ENCODE measurements at regions not wholly inside any gene's neighbourhood (a gene's known extent, or its start where the extent isn't known, plus 50 kb on each side); places are given as distances from the start of the nearest gene placed in this dataset.

- Histone ChIP-seq H3K27me3 (ENCODE audit: insufficient read depth, low read depth) (peaks cover 12% of the 10 kb centered on the region; the same call in 1 of the 2 replicates), H3K4me2 (no peak overlapping the region), H2AFZ (no peak overlapping the region), H3F3A (ENCODE audit: insufficient read depth, low read depth) (no peaks in the 10 kb centered on the region), H3K9me2 (ENCODE audit: insufficient read depth) (no peaks in the 10 kb centered on the region), H4K20me1 (ENCODE audit: insufficient read depth) (no peaks in the 10 kb centered on the region), H3K9me3 (ENCODE audit: insufficient read depth, low read depth) (no peaks in the 10 kb centered on the region), H3K36me3 (ENCODE audit: low read depth) (no peaks in the 10 kb centered on the region), H3K79me2 (ENCODE audit: low read depth) (no peaks in the 10 kb centered on the region), H3K4me3 (no peak overlapping the region), H3K27ac (no peak overlapping the region), H3K4me1 (replicated peaks; ENCODE audit: insufficient read depth) (no peaks in the 10 kb centered on the region)
- ChIA-PET POLR2A (ENCODE audit: unreplicated experiment) (no interaction called here), CTCF (no interaction called here)
- TF ChIP-seq CTCF (conservative IDR thresholded peaks at IDR 0.05) (no peak), EZH2 (IDR thresholded peaks at IDR 0.05; ENCODE audit: low read depth) (no peak)
- intact Hi-C loops (cut with micrococcal nuclease; ENCODE audit: unreplicated experiment), result no loop called here
- no peak for DNase-seq
- no TSS peak for BruUV-seq (replicated peaks)
These were observed 306.7 kb upstream of the ROBO2 start for GRCh38 chr3:76733073-76733759.

- no peak for DNase-seq
- H3K36me3 ChIP-seq (ENCODE audit: low read depth), result no peaks in the 10 kb centered on the region
- H4K20me1 ChIP-seq (ENCODE audit: insufficient read depth), result no peaks in the 10 kb centered on the region
- TF ChIP-seq EZH2 (IDR thresholded peaks at IDR 0.05; ENCODE audit: low read depth) (no peak), CTCF (conservative IDR thresholded peaks at IDR 0.05) (no peak)
- ChIA-PET POLR2A (ENCODE audit: unreplicated experiment) (no interaction called here), CTCF (no interaction called here)
- H3F3A ChIP-seq (ENCODE audit: insufficient read depth, low read depth), result no peaks in the 10 kb centered on the region
- BruUV-seq (replicated peaks), result no TSS peak
- H3K4me1 ChIP-seq (replicated peaks; ENCODE audit: insufficient read depth), result no peaks in the 10 kb centered on the region
- peak overlapping the region; percentile 60; the same call in 1 of the 2 replicates for H2AFZ ChIP-seq
- no peaks in the 10 kb centered on the region for H3K79me2 ChIP-seq (ENCODE audit: low read depth)
- H3K4me2 ChIP-seq, result no peak overlapping the region
- H3K27me3 ChIP-seq (ENCODE audit: insufficient read depth, low read depth), result peaks cover 9% of the 10 kb centered on the region; the same call in 1 of the 2 replicates
- H3K9me2 ChIP-seq (ENCODE audit: insufficient read depth), result no peaks in the 10 kb centered on the region
- no peak overlapping the region for H3K4me3 ChIP-seq
- H3K9me3 ChIP-seq (ENCODE audit: insufficient read depth, low read depth), result no peaks in the 10 kb centered on the region
- intact Hi-C loops (cut with micrococcal nuclease; ENCODE audit: unreplicated experiment), result no loop called here
- no peak overlapping the region for H3K27ac ChIP-seq
These were observed 304.7 kb upstream of the ROBO2 start for GRCh38 chr3:76735152-76735551.

- no peaks in the 10 kb centered on the region for H3K36me3 ChIP-seq (ENCODE audit: low read depth)
- H3K4me3 ChIP-seq, result no peak overlapping the region
- no peaks in the 10 kb centered on the region for H3K4me1 ChIP-seq (replicated peaks; ENCODE audit: insufficient read depth)
- H4K20me1 ChIP-seq (ENCODE audit: insufficient read depth), result no peaks in the 10 kb centered on the region
- H2AFZ ChIP-seq, result no peak overlapping the region
- no peak overlapping the region for H3K4me2 ChIP-seq
- no peaks in the 10 kb centered on the region for H3K27me3 ChIP-seq (ENCODE audit: insufficient read depth, low read depth)
- intact Hi-C loops (cut with micrococcal nuclease; ENCODE audit: unreplicated experiment), result no loop called here
- no TSS peak for BruUV-seq (replicated peaks)
- H3K9me3 ChIP-seq (ENCODE audit: insufficient read depth, low read depth), result no peaks in the 10 kb centered on the region
- no peaks in the 10 kb centered on the region for H3K79me2 ChIP-seq (ENCODE audit: low read depth)
- TF ChIP-seq CTCF (conservative IDR thresholded peaks at IDR 0.05) (no peak), EZH2 (IDR thresholded peaks at IDR 0.05; ENCODE audit: low read depth) (no peak)
- no peaks in the 10 kb centered on the region; the same call in 1 of the 2 replicates for H3K9me2 ChIP-seq (ENCODE audit: insufficient read depth)
- H3F3A ChIP-seq (ENCODE audit: insufficient read depth, low read depth), result no peaks in the 10 kb centered on the region
- ChIA-PET POLR2A (ENCODE audit: unreplicated experiment) (no interaction called here), CTCF (no interaction called here)
- DNase-seq, result no peak
- H3K27ac ChIP-seq, result no peak overlapping the region
These were observed 286.3 kb upstream of the ROBO2 start for GRCh38 chr3:76753599-76753998.

All from PC-9 (cell line).